ENCODE measurements at regions not wholly inside any gene's neighbourhood (a gene's known extent, or its start where the extent isn't known, plus 50 kb on each side); places are given as distances from the start of the nearest gene placed in this dataset.

DNA sequence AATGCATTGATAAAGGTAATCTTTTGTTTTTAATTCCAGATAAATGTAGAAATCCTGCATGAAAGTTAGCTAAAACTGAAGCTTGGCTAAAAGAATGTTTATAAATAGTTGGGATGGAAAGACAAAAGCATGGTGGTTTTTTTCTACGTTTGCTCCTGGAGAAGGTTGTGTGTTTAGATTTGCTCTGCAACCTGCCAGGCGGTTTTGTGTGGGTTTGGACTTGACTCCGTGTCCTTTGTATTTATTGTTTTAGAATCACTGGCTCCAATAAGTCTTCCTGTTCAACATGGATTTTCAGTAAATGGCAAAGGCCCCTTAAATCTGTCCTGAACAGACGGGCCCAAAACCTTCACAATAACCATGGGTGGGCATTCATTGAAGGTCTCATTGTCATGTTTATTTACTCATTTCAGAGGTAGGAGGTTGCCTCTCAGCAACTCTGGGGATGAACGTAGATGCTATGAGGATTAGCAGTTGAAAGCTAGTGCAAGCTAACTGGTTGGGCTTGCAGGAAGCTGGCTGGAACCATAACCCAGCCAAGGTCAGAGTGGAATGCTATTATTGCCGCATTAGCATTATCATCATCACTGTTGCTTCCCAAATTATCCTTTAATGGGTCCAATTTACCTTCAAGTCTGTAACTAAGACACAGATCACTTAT lies 60.6 kb upstream of the ADAMTS9 start:
- H3K4me3 ChIP-seq: no peak overlapping the region
- H3K9me3 ChIP-seq: no peaks in the 10 kb centered on the region
- no peak overlapping the region for H3K27ac ChIP-seq
- H3K36me3 ChIP-seq (ENCODE audit: insufficient read depth in 1 of 2, low read depth in 1 of 2): no peaks in the 10 kb centered on the region
- TF ChIP-seq CTCF (IDR thresholded peaks at IDR 0.05): no peak
- no peaks in the 10 kb centered on the region for H3K27me3 ChIP-seq (ENCODE audit: insufficient read depth in 3 of 3, low read length in 2 of 3)
- H3K4me1 ChIP-seq: no peaks in the 10 kb centered on the region
- DNase-seq (no peak), ATAC-seq (no peak)
- intact Hi-C loops (cut with DNase I): no loop called here
- WGBS, 3 donors: 57 to 70% (median 64%) methylated on average over 6 of the region's 6 CpGs

DNA sequence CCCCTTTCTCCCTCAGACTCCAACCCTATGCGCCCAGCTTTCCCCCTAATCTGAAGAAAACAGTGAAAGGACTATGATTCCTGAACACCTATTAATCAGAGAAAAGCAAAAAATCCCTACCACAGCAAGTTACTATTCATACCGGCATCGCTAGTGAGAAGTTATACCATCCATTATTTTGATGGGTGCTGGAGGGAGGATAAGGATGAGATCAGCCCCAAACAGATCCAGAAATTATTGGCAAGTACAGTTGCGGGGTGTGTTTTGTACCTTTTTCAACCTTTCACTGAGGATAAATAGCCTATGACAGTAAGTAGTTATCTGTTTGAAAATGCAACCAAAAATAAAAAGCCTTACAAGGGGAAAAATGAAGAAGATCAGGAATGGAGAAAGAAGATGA lies 59.9 kb upstream of the ADAMTS9 start:
- ATAC-seq: no peak
- H3K36me3 ChIP-seq (ENCODE audit: insufficient read depth in 1 of 2, low read depth in 1 of 2): no peaks in the 10 kb centered on the region
- intact Hi-C loops (cut with DNase I): no loop called here
- no peak for DNase-seq
- no peak for TF ChIP-seq CTCF (IDR thresholded peaks at IDR 0.05)
- H3K4me3 ChIP-seq: no peak overlapping the region
- H3K9me3 ChIP-seq: no peaks in the 10 kb centered on the region
- 68 to 84% (median 70%) methylated on average over 4 of the region's 4 CpGs for WGBS, 3 donors
- H3K27ac ChIP-seq: no peak overlapping the region
- H3K4me1 ChIP-seq: no peaks in the 10 kb centered on the region
- H3K27me3 ChIP-seq (ENCODE audit: insufficient read depth in 3 of 3, low read length in 2 of 3): no peaks in the 10 kb centered on the region

DNA sequence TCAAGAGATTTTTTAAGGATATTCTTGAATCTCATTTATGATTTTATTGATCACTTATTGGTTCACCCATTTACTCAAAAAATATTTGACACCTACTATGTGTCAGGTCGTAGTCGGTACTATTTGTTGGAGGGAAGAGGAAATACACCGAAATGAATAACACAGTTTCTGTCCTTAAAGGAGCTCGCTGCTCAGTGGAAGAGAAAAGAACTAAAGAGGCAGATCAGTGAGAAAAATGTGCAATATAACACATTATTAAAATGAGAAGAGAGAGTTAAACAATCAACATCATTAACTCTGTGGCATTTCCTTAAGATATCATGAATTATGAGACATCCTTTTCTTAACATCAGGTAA lies 56.1 kb upstream of the ADAMTS9 start:
- H3K9me3 ChIP-seq: no peaks in the 10 kb centered on the region
- H3K27ac ChIP-seq: no peak overlapping the region
- TF ChIP-seq CTCF (IDR thresholded peaks at IDR 0.05): no peak
- H3K4me3 ChIP-seq: no peak overlapping the region
- no peak for ATAC-seq
- WGBS, 3 donors: 69 to 86% (median 72%) methylated on average over 4 of the region's 4 CpGs
- no peaks in the 10 kb centered on the region for H3K27me3 ChIP-seq (ENCODE audit: insufficient read depth in 3 of 3, low read length in 2 of 3)
- intact Hi-C loops (cut with DNase I): no loop called here
- H3K36me3 ChIP-seq (ENCODE audit: insufficient read depth in 1 of 2, low read depth in 1 of 2): no peaks in the 10 kb centered on the region
- no peak for DNase-seq
- H3K4me1 ChIP-seq: peaks cover 8% of the 10 kb centered on the region

DNA sequence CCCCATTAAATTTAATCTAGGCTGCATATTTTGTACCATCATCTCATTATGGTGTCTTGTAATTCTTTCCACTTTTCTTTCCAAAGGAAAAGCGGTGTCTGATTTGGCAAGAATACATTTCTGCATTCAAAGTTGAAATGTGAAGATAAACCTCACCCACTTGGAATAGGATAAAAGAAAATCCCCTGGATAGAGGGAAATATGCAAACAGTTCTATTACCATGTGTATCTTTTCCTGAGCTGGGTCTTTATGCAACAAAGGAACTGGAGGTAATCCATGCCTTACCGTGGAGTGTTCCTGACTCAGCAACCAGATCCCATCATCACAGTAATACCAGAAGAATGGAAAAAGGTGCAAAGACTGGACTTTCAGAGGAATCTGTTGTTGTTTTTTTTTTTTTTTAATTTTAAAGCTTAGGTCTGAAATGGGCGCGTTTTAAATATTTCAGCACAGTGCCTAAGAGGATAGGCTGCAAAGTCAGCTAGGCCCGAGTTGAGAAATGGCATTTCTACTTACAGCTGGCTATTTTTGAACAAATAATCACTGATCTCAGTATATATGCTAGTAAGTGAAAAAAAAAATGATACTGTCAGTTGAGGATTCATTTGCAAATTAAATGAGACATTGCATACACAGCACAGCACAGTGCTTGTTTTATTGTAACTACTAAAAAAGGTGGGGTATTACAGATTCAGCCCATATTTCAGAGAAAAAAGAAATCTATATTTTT lies 55.5 kb upstream of the ADAMTS9 start:
- Histone ChIP-seq H3K27me3 (ENCODE audit: insufficient read depth in 3 of 3, low read length in 2 of 3) (no peaks in the 10 kb centered on the region), H3K4me1 (peaks cover 8% of the 10 kb centered on the region), H3K36me3 (ENCODE audit: insufficient read depth in 1 of 2, low read depth in 1 of 2) (no peaks in the 10 kb centered on the region), H3K27ac (no peak overlapping the region), H3K9me3 (no peaks in the 10 kb centered on the region), H3K4me3 (no peak overlapping the region)
- TF ChIP-seq CTCF (IDR thresholded peaks at IDR 0.05): no peak
- DNase-seq: no peak
- intact Hi-C loops (cut with DNase I): no loop called here
- no peak for ATAC-seq
- 80 to 90% (median 83%) methylated on average over 5 of the region's 5 CpGs for WGBS, 3 donors
